Kidney (tissue), 13 donors: ENCODE measurements at regions not wholly inside any gene's neighbourhood (a gene's known extent, or its start where the extent isn't known, plus 50 kb on each side); places are given as distances from the start of the nearest gene placed in this dataset.
A peak's percentile ranks its signal among the peaks of the same experiment; 100 is the strongest.

Experiments
- DNase-seq, 5 donors: peaks; one replicate each; pipeline ENCODE4 v3.0.0-alpha.2; 2013 to 2020
- FAIRE-seq: peaks from 2 replicates; lab custom pipeline; 2012; peaks lifted over from hg19 to GRCh38; lab: Jason Lieb, UNC
- H3K27ac ChIP-seq, 2 donors: one replicate each; pipeline ENCODE4 v1.7.0; 2013; ENCODE audit warnings: low read depth in 2 of 2, low read length in 2 of 2, inconsistent platforms in 1 of 2
- H3K27me3 ChIP-seq: one replicate; pipeline ENCODE4 v1.7.1; 2013; ENCODE audit warnings: low read length, inconsistent platforms; ENCODE audit not compliant: control insufficient read depth, insufficient read depth
- H3K36me3 ChIP-seq, 3 donors: one replicate each; pipeline versions ENCODE4 v1.7.0 to v1.7.1; 2013; ENCODE audit warnings: low read length in 3 of 3, control low read depth in 1 of 3, inconsistent platforms in 1 of 3; ENCODE audit not compliant: insufficient read depth in 3 of 3, control insufficient read depth in 2 of 3
- H3K4me1 ChIP-seq, 3 donors: one replicate each; pipeline versions ENCODE4 v1.7.0 to v1.7.1; 2013; ENCODE audit warnings: low read length in 3 of 3, inconsistent platforms in 1 of 3, low read depth in 1 of 3; ENCODE audit not compliant: control insufficient read depth in 2 of 3, insufficient read depth in 2 of 3
- H3K4me3 ChIP-seq, 3 donors: one replicate each; pipeline versions ENCODE4 v1.7.0 to v1.8.1; 2013; ENCODE audit warnings: low read length in 3 of 3, control low read depth in 1 of 3, inconsistent platforms in 1 of 3
- H3K9ac ChIP-seq, 3 donors: one replicate each; pipeline versions ENCODE4 v1.7.0 to v1.7.1; 2013; ENCODE audit warnings: low read length in 3 of 3, control low read depth in 1 of 3, inconsistent platforms in 1 of 3
- H3K9me3 ChIP-seq, 3 donors: one replicate each; pipeline versions ENCODE4 v1.7.0 to v1.7.1; 2013; ENCODE audit warnings: low read length in 3 of 3, control low read depth in 1 of 3, inconsistent platforms in 1 of 3; ENCODE audit not compliant: control insufficient read depth in 2 of 3, insufficient read depth in 1 of 3
- intact Hi-C: fragments of 100-400 bp; cut with DNase I; formaldehyde crosslinking; loops from one replicate; pipeline ENCODE4 v1.11.1; 2022
- TF ChIP-seq, protein P1 (sequence below): IDR thresholded peaks from 3 replicates; pipeline ENCODE4 v1.5.1; 2012; ENCODE audit warnings: mild to moderate bottlenecking, moderate library complexity, borderline replicate concordance; ENCODE audit not compliant: insufficient read depth; ENCODE audit errors: extremely low read depth
- donor health status: control.
- donor health status: control.
- donor health status: control.
- donor health status: control.
- donor health status: control.
- donor health status: DM: yes; HTN: yes; CAD: no.
- donor health status: Normal renal cell carcinoma (clear cell type).

DNA sequence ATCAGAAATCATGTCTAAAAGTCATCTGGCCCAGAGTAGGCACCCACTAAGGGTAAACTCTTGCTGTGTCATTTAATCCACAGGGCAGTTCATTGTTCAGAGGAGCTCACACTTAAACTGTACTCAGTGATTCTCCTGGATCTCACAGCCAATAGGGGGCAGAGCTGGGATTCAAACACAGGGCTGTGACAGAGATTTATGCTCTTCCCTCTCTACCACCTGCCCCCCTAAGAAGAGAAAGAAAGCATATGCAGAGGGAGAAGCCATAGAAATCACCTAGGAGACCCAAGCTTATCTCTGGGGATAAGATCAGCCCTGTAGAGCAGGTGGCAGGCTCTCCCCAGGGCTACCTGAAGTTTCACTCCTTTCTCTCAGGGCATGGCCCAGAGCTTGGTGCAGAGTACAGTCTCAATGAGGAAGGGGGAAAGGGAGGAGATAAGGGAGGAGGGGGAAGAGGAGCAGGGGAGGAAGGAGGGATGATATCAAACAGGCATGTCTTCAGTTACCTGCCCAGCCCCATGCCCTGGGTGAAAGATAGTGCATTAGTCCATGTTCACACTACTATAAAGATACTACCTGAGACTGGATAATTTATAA is 51.8 kb upstream of the ADPGK start:
- no peaks in the 10 kb centered on the region for H3K27me3 ChIP-seq
- intact Hi-C loops = no loop called here
- H3K4me1 ChIP-seq = no peaks in the 10 kb centered on the region
- DNase-seq (peak in 2 of 5 donors; percentile 32 to 39), FAIRE-seq (no peak)
- TF ChIP-seq, protein P1, sequence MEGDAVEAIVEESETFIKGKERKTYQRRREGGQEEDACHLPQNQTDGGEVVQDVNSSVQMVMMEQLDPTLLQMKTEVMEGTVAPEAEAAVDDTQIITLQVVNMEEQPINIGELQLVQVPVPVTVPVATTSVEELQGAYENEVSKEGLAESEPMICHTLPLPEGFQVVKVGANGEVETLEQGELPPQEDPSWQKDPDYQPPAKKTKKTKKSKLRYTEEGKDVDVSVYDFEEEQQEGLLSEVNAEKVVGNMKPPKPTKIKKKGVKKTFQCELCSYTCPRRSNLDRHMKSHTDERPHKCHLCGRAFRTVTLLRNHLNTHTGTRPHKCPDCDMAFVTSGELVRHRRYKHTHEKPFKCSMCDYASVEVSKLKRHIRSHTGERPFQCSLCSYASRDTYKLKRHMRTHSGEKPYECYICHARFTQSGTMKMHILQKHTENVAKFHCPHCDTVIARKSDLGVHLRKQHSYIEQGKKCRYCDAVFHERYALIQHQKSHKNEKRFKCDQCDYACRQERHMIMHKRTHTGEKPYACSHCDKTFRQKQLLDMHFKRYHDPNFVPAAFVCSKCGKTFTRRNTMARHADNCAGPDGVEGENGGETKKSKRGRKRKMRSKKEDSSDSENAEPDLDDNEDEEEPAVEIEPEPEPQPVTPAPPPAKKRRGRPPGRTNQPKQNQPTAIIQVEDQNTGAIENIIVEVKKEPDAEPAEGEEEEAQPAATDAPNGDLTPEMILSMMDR = peak; percentile 11
- no peak overlapping the region for H3K4me3 ChIP-seq
- H3K36me3 ChIP-seq = no peaks in the 10 kb centered on the region
- H3K9me3 ChIP-seq = no peaks in the 10 kb centered on the region
- H3K9ac ChIP-seq = no peak overlapping the region
- H3K27ac ChIP-seq = no peak overlapping the region

GRCh38 chr15:72833561-72833960 is 50.0 kb upstream of the ADPGK start:
- Histone ChIP-seq H3K9me3 (no peaks in the 10 kb centered on the region), H3K27me3 (no peaks in the 10 kb centered on the region), H3K36me3 (no peaks in the 10 kb centered on the region), H3K4me1 (no peaks in the 10 kb centered on the region), H3K4me3 (no peak overlapping the region), H3K27ac (no peak overlapping the region), H3K9ac (no peak overlapping the region)
- no peak for FAIRE-seq
- DNase-seq = no peak
- intact Hi-C loops = no loop called here
- TF ChIP-seq, protein P1 = no peak
